ENCODE measurements at regions not wholly inside any gene's neighbourhood (a gene's known extent, or its start where the extent isn't known, plus 50 kb on each side); places are given as distances from the start of the nearest gene placed in this dataset.
A peak's percentile ranks its signal among the peaks of the same experiment; 100 is the strongest.

DNA sequence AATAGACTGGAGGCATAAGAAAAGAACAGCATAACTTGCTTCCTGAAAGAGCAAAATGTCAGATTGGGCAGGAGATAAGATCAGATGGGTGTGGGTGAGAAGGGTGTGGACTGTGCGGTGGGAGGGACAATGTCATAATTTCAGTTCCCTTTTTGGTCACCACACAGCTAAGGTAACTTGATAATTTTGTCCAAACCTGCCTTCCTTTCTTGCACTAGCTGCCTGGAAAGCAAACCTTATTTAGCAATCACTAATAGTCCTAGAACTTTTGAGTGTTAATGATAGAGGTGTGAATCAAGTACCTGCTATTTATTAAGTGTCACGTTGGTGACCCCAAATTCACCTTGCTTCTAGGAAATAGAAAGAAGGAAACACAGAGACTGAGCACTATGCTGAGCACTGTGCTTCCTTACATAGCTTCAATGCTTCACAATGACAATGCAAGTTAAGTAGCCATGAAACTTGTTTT, 72.4 kb upstream of the SP4 start (continued):
- TF ChIP-seq RB1 (IDR thresholded peaks at IDR 0.05; ENCODE audit: borderline replicate concordance) (no peak), SMAD1 (IDR thresholded peaks at IDR 0.05; ENCODE audit: low read depth, partially characterized antibody) (peak; percentile 60), YY1 (IDR thresholded peaks at IDR 0.05; ENCODE audit: low read depth, low read length) (peak; percentile 57; the same call in 1 of the 2 replicates), DPF2 (IDR thresholded peaks at IDR 0.05) (peak; percentile 98), JUNB (IDR thresholded peaks at IDR 0.05) (peak; percentile 80), GABPA (IDR thresholded peaks at IDR 0.05; ENCODE audit: low read depth) (no peak), CBX3 (IDR thresholded peaks at IDR 0.05; ENCODE audit: borderline replicate concordance, low read depth) (no peak), ZBED1 (IDR thresholded peaks at IDR 0.05; ENCODE audit: borderline replicate concordance) (peak; percentile 40; the same call in 1 of the 2 replicates), FOS (IDR thresholded peaks at IDR 0.05; ENCODE audit: borderline replicate concordance, extremely low read depth, insufficient read length) (no peak), BHLHE40 (IDR thresholded peaks at IDR 0.05; ENCODE audit: borderline replicate concordance in 1 of 2, low read depth in 2 of 2, low read length in 1 of 2) (peak; percentile 79 to 80), ZNF274 (IDR thresholded peaks at IDR 0.05; ENCODE audit: insufficient read depth, insufficient read length) (no peak), HDAC6 (IDR thresholded peaks at IDR 0.05; ENCODE audit: unreplicated experiment) (no peak), CBX5 (IDR thresholded peaks at IDR 0.05; ENCODE audit: low read depth) (peak; percentile 77; the same call in 1 of the 2 replicates), CREB1 (IDR thresholded peaks at IDR 0.05; ENCODE audit: low read depth) (peak; percentile 29; the same call in 1 of the 2 replicates), POLR2AphosphoS5 (IDR thresholded peaks at IDR 0.05; ENCODE audit: low read length) (no peak; the same call in 1 of the 2 replicates), NFXL1 (IDR thresholded peaks at IDR 0.05; ENCODE audit: borderline replicate concordance) (no peak), CHD2 (IDR thresholded peaks at IDR 0.05; ENCODE audit: borderline replicate concordance, low read depth, low read length) (peak; percentile 70; the same call in 1 of the 2 replicates)
- TF ChIP-seq, protein P1, sequence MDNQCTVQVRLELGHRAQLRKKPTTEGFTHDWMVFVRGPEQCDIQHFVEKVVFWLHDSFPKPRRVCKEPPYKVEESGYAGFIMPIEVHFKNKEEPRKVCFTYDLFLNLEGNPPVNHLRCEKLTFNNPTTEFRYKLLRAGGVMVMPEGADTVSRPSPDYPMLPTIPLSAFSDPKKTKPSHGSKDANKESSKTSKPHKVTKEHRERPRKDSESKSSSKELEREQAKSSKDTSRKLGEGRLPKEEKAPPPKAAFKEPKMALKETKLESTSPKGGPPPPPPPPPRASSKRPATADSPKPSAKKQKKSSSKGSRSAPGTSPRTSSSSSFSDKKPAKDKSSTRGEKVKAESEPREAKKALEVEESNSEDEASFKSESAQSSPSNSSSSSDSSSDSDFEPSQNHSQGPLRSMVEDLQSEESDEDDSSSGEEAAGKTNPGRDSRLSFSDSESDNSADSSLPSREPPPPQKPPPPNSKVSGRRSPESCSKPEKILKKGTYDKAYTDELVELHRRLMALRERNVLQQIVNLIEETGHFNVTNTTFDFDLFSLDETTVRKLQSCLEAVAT (IDR thresholded peaks at IDR 0.05): peak; percentile 94
- TF ChIP-seq, protein P2, sequence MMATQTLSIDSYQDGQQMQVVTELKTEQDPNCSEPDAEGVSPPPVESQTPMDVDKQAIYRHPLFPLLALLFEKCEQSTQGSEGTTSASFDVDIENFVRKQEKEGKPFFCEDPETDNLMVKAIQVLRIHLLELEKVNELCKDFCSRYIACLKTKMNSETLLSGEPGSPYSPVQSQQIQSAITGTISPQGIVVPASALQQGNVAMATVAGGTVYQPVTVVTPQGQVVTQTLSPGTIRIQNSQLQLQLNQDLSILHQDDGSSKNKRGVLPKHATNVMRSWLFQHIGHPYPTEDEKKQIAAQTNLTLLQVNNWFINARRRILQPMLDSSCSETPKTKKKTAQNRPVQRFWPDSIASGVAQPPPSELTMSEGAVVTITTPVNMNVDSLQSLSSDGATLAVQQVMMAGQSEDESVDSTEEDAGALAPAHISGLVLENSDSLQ (IDR thresholded peaks at IDR 0.05): peak; percentile 69; the same call in 1 of the 2 replicates
- TF ChIP-seq, protein P3, sequence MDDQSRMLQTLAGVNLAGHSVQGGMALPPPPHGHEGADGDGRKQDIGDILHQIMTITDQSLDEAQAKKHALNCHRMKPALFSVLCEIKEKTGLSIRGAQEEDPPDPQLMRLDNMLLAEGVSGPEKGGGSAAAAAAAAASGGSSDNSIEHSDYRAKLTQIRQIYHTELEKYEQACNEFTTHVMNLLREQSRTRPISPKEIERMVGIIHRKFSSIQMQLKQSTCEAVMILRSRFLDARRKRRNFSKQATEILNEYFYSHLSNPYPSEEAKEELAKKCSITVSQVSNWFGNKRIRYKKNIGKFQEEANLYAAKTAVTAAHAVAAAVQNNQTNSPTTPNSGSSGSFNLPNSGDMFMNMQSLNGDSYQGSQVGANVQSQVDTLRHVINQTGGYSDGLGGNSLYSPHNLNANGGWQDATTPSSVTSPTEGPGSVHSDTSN (IDR thresholded peaks at IDR 0.05; ENCODE audit: insufficient replicate concordance, low read depth, low read length): no peak
- TF ChIP-seq, protein P4, sequence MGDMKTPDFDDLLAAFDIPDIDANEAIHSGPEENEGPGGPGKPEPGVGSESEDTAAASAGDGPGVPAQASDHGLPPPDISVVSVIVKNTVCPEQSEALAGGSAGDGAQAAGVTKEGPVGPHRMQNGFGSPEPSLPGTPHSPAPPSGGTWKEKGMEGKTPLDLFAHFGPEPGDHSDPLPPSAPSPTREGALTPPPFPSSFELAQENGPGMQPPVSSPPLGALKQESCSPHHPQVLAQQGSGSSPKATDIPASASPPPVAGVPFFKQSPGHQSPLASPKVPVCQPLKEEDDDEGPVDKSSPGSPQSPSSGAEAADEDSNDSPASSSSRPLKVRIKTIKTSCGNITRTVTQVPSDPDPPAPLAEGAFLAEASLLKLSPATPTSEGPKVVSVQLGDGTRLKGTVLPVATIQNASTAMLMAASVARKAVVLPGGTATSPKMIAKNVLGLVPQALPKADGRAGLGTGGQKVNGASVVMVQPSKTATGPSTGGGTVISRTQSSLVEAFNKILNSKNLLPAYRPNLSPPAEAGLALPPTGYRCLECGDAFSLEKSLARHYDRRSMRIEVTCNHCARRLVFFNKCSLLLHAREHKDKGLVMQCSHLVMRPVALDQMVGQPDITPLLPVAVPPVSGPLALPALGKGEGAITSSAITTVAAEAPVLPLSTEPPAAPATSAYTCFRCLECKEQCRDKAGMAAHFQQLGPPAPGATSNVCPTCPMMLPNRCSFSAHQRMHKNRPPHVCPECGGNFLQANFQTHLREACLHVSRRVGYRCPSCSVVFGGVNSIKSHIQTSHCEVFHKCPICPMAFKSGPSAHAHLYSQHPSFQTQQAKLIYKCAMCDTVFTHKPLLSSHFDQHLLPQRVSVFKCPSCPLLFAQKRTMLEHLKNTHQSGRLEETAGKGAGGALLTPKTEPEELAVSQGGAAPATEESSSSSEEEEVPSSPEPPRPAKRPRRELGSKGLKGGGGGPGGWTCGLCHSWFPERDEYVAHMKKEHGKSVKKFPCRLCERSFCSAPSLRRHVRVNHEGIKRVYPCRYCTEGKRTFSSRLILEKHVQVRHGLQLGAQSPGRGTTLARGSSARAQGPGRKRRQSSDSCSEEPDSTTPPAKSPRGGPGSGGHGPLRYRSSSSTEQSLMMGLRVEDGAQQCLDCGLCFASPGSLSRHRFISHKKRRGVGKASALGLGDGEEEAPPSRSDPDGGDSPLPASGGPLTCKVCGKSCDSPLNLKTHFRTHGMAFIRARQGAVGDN (IDR thresholded peaks at IDR 0.05): 0 out of 2 replicates have a peak, but pooled peaks have one; percentile 2
- TF ChIP-seq, protein P5, sequence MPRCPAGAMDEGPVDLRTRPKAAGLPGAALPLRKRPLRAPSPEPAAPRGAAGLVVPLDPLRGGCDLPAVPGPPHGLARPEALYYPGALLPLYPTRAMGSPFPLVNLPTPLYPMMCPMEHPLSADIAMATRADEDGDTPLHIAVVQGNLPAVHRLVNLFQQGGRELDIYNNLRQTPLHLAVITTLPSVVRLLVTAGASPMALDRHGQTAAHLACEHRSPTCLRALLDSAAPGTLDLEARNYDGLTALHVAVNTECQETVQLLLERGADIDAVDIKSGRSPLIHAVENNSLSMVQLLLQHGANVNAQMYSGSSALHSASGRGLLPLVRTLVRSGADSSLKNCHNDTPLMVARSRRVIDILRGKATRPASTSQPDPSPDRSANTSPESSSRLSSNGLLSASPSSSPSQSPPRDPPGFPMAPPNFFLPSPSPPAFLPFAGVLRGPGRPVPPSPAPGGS (IDR thresholded peaks at IDR 0.05; ENCODE audit: borderline replicate concordance, insufficient read depth, low read depth, low read length, poor library complexity, severe bottlenecking): peak; percentile 83
